Breast epithelium (tissue), 3 donors: ENCODE measurements at regions not wholly inside any gene's neighbourhood (a gene's known extent, or its start where the extent isn't known, plus 50 kb on each side); places are given as distances from the start of the nearest gene placed in this dataset.

Experiments
- POLR2A ChIP-seq: fragments of 450-650 bp; IDR thresholded peaks from one replicate; pipeline ENCODE4 v1.6.1; 2016; ENCODE audit warnings: antibody characterized with exemption, mild to moderate bottlenecking, moderate library complexity
- POLR2AphosphoS5 ChIP-seq, 3 donors: sonication (generic); formaldehyde crosslinking; IDR thresholded peaks; one replicate each; pipeline ENCODE4 v1.6.1; 2017; ENCODE audit warnings: antibody characterized with exemption in 3 of 3
- TF ChIP-seq, protein P1 (sequence below), 3 donors: fragments of 450-650 bp; IDR thresholded peaks; one replicate each; pipeline ENCODE4 v1.5.1; 2016 to 2017; ENCODE audit warnings: antibody characterized with exemption in 3 of 3, mild to moderate bottlenecking in 3 of 3, moderate library complexity in 3 of 3

DNA sequence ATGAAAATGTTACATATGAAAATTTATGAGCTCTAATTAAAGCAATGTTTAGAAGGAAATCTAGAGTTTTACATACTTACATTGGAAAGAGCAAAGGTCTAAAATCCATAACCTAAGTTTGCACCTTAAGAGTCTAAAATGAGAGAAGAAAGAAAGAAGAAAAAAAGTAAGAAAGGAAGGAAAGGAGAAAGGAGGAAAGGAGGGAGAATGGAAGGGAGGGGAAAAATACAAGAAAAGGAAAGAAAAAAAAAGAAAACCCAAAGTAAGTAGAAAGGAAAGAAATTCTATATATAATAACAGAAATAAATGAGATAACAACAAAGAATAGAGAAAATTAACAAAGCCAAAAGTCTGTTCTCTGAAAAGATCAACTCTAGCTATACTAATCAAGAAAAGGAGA, 122.6 kb downstream of the BCL2L11 start:
- no peak for TF ChIP-seq POLR2A
- TF ChIP-seq, protein P1, sequence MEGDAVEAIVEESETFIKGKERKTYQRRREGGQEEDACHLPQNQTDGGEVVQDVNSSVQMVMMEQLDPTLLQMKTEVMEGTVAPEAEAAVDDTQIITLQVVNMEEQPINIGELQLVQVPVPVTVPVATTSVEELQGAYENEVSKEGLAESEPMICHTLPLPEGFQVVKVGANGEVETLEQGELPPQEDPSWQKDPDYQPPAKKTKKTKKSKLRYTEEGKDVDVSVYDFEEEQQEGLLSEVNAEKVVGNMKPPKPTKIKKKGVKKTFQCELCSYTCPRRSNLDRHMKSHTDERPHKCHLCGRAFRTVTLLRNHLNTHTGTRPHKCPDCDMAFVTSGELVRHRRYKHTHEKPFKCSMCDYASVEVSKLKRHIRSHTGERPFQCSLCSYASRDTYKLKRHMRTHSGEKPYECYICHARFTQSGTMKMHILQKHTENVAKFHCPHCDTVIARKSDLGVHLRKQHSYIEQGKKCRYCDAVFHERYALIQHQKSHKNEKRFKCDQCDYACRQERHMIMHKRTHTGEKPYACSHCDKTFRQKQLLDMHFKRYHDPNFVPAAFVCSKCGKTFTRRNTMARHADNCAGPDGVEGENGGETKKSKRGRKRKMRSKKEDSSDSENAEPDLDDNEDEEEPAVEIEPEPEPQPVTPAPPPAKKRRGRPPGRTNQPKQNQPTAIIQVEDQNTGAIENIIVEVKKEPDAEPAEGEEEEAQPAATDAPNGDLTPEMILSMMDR (IDR thresholded peaks at IDR 0.05) = no peak
- TF ChIP-seq POLR2AphosphoS5 (IDR thresholded peaks at IDR 0.05) = no peak
